Activated CD4-positive, CD25-positive, alpha-beta regulatory T cell treated with anti-CD3 and anti-CD28 coated beads, Interleukin-2, amount 50 U/mL, for 24 hours (primary cell): ENCODE measurements at regions not wholly inside any gene's neighbourhood (a gene's known extent, or its start where the extent isn't known, plus 50 kb on each side); places are given as distances from the start of the nearest gene placed in this dataset.

Experiments
- ATAC-seq, 2 donors: fragments of 150-1000 bp; cut with Tn5 transposase; one replicate each; pipeline ENCODE4 v1.10.0; 2021; ENCODE audit warnings: mild to moderate bottlenecking in 1 of 2, moderate library complexity in 1 of 2

GRCh38 chr20:59376109-59376841, 75.9 kb downstream of the EDN3 start:
- no peak for ATAC-seq

DNA sequence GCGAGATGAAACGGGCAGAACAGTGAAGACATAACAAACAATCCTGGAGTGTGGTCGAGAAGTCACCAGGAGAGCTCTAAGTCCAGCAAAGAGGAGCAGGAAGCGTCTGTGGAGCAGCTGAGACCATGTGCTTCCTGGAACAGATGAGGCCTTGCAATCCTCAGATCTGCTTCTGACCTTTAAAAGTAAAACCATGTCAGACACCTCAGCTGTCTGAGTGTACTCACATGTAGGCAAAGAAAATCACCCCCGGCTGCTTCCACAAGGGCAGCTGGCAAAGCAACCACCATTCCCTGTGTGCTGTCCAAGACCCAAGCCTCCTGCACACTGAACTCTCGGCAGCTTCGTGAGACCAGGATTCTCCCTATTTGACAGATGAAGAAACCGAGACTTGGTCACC, 76.6 kb downstream of the EDN3 start:
- no peak for ATAC-seq

DNA sequence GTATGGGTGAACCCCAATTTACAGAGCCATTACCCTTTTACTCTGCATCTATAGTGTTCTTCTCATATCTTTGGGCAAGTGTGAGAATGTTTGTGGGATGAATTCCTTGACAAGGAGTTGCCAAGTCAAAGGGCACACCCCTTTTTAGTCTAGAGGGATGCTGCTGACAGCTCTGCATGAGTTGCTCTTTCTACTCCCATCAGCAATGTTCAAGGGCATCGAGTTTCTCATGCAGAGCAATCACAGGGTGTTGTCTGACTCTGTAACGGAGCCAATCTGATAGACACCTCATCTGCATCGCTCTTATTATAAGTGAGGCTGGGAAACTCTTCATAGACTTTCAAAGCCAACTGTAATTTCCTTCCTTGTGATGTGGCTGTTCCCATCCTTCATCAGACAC, 77.4 kb downstream of the EDN3 start:
- no peak for ATAC-seq

- ATAC-seq: no peak
These were observed 78.0 kb downstream of the EDN3 start for GRCh38 chr20:59378396-59378795.

DNA sequence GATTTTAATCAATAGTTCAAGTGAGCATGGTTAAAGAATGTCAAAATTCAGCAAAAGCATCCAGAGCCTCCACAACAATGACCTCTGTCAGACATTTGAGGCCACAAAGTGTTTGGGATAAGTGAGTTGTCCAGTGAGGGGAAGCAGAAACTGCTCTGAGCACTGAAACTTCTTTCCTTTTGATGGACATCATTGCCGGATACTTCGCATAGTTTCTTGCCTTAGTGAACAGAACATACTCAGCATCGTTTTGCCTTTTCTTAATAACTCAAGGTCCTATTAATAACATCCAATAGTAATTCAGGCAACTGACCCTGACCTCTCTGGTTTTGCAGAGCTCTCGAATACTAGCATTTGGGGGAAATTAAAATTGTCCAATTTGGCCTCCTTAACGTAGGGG, 78.6 kb downstream of the EDN3 start:
- no peak for ATAC-seq

GRCh38 chr20:59381689-59382088, 81.3 kb downstream of the EDN3 start:
- ATAC-seq: no peak

DNA sequence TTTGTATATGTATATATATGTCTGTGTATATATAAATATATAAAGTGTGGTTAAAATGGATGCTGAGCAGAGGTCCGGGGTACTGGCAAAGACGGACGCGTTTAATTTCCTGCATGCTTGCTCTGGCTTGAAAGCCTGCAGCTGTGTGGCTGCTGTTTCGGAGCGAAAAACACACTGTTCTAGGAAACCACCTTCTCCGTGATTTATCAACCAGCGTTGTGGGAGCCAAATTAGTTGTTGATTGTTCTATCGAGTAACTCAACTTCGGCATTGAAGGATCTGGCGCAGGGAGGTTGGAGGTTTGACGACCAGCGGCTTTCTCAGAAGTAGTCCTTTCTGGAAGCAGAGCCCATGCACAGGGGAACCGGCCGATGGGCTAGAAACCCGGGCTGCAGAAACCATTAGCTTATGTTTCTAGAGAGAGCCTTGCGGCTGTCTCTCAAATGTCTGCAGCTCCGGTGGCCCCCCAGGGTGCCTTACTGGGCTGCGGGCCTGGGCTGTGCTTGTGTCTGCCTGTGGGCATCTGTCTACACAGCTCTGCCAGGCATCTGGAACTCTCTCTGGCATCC, 81.8 kb downstream of the EDN3 start:
- ATAC-seq: no peak

DNA sequence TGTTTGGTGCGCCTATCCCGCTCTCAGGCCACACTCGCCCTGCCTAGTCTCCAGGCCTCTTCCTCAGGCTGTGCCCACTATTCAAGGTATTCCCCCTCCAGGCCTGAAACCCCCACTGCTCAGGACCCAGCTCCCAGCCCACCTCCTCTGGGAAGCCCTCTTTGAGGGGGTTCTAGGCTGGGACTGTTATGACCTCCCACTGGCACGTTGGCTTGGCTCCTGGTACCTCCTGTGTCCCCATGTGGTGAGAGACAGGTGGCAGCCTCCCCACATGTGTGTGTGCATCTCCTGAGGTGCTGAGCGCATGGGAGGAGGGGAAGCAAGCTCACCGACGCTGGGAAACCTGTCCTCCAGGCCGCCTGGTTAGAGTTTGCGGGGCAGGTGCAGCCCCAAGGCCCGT, 82.5 kb downstream of the EDN3 start:
- no peak for ATAC-seq

- ATAC-seq: no peak
These were observed 84.6 kb downstream of the EDN3 start for GRCh38 chr20:59385038-59385437.

- no peak for ATAC-seq
These were observed 85.1 kb downstream of the EDN3 start for GRCh38 chr20:59385480-59385879.

DNA sequence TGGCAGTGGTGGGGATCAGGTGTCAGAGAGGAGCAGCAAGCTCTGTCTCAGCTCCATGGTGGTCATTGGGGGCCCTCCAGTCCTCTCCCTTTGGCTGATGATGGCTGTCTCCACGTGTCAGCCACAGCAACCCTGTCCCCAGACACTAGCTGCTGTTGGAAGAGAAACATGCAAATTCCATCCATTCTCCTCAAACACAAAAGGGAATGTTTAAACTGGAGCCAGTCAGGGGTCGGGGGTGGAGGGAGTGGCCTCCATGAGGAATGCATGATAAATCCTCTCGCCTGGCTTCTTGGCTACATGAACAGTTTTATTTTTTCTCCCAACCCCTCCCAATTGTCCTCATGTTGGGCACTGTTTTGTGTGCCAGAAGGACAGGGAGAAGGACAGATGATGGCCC, 86.4 kb downstream of the EDN3 start:
- no peak for ATAC-seq

GRCh38 chr20:59387891-59388290, 87.5 kb downstream of the EDN3 start:
- no peak for ATAC-seq

DNA sequence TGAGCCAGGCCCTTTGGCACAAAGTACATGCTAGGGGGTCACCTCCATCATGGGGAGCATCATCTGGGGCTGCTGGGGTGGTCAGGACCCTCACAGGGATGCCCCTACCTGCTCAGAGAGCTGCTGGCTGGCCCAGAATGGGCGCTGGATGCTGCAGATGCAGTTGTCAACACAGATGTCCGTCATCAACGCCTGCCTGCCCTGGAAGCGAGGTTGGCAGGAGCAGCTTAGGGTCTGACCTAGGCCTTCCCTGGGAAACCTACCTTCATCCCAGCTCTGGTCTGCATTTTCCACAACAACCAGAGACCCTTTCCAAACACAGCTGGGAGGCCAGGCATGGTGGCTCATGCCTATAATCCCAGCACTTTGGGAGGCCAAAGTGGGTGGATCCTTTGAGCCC, 88.0 kb downstream of the EDN3 start:
- no peak for ATAC-seq

DNA sequence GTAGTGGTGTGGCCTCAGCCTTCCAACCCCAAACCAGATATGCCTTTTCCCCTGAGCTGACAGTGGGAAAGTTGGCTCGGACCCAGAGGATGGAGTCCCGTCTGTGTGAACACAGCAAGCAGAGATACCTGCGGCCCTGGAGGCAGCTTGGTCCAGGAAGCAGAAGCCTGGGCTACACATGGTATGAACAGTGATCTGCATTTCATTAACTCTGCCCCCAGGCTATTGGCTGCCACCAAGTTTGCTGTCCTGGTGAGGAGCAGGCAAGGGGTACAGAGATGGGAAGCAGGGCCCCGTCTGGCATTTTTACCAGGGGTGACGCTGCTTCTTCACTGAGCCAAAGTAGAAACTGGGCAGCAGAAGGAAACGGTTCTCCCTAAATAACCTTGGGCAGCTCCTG, 90.0 kb downstream of the EDN3 start:
- ATAC-seq: no peak

- ATAC-seq: no peak
These were observed 91.6 kb downstream of the EDN3 start for GRCh38 chr20:59391975-59392374.

DNA sequence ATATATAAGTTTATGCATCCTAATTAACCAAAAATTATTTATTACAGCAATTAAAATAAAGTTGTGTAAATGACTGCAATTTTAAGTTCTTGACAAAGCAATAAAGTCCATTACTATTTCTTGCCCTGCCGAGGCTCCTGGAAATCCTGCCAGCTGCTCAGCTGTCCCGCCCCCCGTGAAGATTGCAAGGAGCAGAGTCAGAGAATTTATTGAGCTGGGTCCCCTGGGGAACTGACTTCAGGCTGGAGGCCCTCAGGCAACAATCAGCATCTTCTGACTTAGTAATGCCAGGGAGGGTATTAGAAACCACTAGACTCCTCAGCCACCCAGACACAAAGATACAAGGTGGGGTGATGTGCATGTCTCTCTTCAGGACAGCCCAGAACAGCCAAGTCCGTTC, 92.3 kb downstream of the EDN3 start:
- ATAC-seq: no peak

DNA sequence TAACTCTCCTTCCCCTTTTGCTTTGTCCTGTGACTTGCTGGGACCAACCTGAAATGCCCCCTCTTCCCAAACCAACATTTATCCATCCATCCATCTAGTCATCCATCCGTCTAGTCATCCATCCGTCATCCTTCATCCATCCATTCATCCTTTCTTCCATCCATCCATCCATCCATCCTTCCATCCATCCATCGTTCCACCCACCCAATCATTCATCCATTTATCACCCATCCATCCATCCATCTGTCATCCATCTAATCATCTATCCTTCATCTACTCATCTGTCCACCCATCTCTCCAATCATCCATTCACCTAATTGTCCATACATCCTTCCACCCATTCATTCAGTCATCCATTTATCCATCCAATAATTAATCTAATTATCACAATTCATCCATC, 92.7 kb downstream of the EDN3 start:
- ATAC-seq: no peak

- no peak for ATAC-seq
These were observed 95.3 kb downstream of the EDN3 start for GRCh38 chr20:59395729-59396128.

- no peak for ATAC-seq
These were observed 98.3 kb downstream of the EDN3 start for GRCh38 chr20:59398537-59399205.

- ATAC-seq: no peak
These were observed 99.2 kb downstream of the EDN3 start for GRCh38 chr20:59399426-59400099.

- no peak for ATAC-seq
These were observed 100.3 kb downstream of the EDN3 start for GRCh38 chr20:59400708-59401107.

GRCh38 chr20:59402681-59403080, 102.3 kb downstream of the EDN3 start:
- no peak for ATAC-seq

DNA sequence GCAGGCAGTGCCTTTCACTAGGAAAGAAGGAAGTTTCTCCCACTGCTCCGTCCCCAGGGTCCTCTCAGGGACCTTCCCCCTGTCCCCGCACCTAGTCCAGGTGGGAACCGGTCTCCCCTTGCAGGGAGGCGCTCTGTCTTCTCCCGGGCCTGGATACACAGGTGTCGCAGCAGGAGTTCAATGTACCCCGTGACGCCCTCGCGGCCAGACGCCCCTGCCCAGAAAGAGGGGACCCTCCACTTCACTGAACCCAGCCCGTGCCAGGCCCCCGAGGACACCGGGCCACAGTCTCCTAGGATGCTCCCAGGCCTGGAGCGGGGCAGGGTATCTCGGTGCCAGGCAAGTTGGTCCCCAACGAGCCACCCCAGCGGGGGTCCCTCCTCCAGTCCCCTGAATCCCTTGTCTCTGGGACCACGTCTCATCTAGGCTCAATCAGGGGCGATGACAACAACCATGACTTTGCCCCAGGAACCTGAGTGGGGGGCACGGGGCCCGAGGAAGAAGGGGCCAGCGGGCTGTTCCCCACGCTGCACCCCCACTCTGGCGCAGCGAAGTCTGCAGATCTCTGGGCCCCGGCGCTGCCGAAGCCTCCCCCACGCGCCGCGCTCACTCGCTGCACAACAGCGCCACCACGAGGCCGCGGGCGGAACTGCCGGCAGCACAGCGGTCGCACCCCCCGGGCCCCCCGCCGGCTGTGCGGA, 103.0 kb downstream of the EDN3 start:
- ATAC-seq: peak; percentile 58 to 71
